H1 (cell line): ENCODE measurements at regions not wholly inside any gene's neighbourhood (a gene's known extent, or its start where the extent isn't known, plus 50 kb on each side); places are given as distances from the start of the nearest gene placed in this dataset.

ENCODE experiments used
- EGR1 ChIP-seq: IDR thresholded peaks from 2 replicates; pipeline ENCODE4 v1.6.1; 2011; ENCODE audit warnings: low read depth, low read length, borderline replicate concordance
- FOSL1 ChIP-seq: IDR thresholded peaks from 2 replicates; pipeline ENCODE4 v1.6.1; 2011; ENCODE audit warnings: mild to moderate bottlenecking, low read depth, low read length, moderate library complexity; ENCODE audit not compliant: insufficient read depth
- SIX5 ChIP-seq: IDR thresholded peaks from 2 replicates; pipeline ENCODE4 v1.6.1; 2011; ENCODE audit warnings: mild to moderate bottlenecking, low read depth, low read length
- SP1 ChIP-seq: IDR thresholded peaks from 2 replicates; pipeline ENCODE4 v1.6.1; 2011; ENCODE audit warnings: low read depth, low read length
- TCF12 ChIP-seq: IDR thresholded peaks from 2 replicates; pipeline ENCODE4 v1.6.1; 2011; ENCODE audit warnings: low read depth, mild to moderate bottlenecking, low read length
- TF ChIP-seq, protein P1 (sequence below): fragments of 300-600 bp; sonication (generic); IDR thresholded peaks from 2 replicates; pipeline ENCODE4 v1.7.1; 2012; ENCODE audit warnings: low read length, moderate library complexity, mild to moderate bottlenecking, inconsistent platforms; ENCODE audit not compliant: insufficient replicate concordance
- TF ChIP-seq, protein P2 (sequence below): IDR thresholded peaks from 2 replicates; pipeline ENCODE4 v1.6.1; 2012; ENCODE audit warnings: low read length, inconsistent platforms
- TF ChIP-seq, protein P3 (sequence below), 3 experiments: IDR thresholded peaks; 1 replicate in 2 of 3; 2 replicates in 1 of 3; pipeline versions ENCODE4 v1.5.1 to v1.6.1; 2011; ENCODE audit warnings: low read length in 3 of 3, mild to moderate bottlenecking in 3 of 3, inconsistent platforms in 2 of 3, low read depth in 1 of 3, moderate library complexity in 1 of 3; ENCODE audit not compliant: insufficient read depth in 1 of 3; ENCODE audit errors: control extremely low read depth in 1 of 3

DNA sequence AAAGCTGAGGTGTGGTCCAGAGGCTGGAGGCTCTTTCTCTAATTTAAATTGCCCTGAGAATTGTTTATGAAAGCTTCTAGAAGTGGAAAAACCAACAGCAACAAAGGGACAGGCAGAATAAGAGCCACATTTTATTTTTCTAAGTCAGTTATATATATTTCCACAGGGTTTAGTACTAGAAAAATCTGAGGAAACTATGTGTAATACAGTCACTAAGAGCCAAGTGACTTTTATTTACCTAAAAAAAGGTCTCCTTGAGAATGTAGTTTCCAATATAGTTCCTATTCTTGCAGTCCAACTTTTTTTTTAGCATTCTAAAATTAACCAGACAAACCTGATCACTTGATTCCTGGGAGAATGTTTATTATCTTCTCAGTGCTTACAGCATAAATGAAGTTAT, 296.6 kb upstream of the MYOCD start (continued):
- TF ChIP-seq, protein P1, sequence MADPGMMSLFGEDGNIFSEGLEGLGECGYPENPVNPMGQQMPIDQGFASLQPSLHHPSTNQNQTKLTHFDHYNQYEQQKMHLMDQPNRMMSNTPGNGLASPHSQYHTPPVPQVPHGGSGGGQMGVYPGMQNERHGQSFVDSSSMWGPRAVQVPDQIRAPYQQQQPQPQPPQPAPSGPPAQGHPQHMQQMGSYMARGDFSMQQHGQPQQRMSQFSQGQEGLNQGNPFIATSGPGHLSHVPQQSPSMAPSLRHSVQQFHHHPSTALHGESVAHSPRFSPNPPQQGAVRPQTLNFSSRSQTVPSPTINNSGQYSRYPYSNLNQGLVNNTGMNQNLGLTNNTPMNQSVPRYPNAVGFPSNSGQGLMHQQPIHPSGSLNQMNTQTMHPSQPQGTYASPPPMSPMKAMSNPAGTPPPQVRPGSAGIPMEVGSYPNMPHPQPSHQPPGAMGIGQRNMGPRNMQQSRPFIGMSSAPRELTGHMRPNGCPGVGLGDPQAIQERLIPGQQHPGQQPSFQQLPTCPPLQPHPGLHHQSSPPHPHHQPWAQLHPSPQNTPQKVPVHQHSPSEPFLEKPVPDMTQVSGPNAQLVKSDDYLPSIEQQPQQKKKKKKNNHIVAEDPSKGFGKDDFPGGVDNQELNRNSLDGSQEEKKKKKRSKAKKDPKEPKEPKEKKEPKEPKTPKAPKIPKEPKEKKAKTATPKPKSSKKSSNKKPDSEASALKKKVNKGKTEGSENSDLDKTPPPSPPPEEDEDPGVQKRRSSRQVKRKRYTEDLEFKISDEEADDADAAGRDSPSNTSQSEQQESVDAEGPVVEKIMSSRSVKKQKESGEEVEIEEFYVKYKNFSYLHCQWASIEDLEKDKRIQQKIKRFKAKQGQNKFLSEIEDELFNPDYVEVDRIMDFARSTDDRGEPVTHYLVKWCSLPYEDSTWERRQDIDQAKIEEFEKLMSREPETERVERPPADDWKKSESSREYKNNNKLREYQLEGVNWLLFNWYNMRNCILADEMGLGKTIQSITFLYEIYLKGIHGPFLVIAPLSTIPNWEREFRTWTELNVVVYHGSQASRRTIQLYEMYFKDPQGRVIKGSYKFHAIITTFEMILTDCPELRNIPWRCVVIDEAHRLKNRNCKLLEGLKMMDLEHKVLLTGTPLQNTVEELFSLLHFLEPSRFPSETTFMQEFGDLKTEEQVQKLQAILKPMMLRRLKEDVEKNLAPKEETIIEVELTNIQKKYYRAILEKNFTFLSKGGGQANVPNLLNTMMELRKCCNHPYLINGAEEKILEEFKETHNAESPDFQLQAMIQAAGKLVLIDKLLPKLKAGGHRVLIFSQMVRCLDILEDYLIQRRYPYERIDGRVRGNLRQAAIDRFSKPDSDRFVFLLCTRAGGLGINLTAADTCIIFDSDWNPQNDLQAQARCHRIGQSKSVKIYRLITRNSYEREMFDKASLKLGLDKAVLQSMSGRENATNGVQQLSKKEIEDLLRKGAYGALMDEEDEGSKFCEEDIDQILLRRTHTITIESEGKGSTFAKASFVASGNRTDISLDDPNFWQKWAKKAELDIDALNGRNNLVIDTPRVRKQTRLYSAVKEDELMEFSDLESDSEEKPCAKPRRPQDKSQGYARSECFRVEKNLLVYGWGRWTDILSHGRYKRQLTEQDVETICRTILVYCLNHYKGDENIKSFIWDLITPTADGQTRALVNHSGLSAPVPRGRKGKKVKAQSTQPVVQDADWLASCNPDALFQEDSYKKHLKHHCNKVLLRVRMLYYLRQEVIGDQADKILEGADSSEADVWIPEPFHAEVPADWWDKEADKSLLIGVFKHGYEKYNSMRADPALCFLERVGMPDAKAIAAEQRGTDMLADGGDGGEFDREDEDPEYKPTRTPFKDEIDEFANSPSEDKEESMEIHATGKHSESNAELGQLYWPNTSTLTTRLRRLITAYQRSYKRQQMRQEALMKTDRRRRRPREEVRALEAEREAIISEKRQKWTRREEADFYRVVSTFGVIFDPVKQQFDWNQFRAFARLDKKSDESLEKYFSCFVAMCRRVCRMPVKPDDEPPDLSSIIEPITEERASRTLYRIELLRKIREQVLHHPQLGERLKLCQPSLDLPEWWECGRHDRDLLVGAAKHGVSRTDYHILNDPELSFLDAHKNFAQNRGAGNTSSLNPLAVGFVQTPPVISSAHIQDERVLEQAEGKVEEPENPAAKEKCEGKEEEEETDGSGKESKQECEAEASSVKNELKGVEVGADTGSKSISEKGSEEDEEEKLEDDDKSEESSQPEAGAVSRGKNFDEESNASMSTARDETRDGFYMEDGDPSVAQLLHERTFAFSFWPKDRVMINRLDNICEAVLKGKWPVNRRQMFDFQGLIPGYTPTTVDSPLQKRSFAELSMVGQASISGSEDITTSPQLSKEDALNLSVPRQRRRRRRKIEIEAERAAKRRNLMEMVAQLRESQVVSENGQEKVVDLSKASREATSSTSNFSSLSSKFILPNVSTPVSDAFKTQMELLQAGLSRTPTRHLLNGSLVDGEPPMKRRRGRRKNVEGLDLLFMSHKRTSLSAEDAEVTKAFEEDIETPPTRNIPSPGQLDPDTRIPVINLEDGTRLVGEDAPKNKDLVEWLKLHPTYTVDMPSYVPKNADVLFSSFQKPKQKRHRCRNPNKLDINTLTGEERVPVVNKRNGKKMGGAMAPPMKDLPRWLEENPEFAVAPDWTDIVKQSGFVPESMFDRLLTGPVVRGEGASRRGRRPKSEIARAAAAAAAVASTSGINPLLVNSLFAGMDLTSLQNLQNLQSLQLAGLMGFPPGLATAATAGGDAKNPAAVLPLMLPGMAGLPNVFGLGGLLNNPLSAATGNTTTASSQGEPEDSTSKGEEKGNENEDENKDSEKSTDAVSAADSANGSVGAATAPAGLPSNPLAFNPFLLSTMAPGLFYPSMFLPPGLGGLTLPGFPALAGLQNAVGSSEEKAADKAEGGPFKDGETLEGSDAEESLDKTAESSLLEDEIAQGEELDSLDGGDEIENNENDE = no peak
- no peak for TF ChIP-seq FOSL1
- TF ChIP-seq, protein P2, sequence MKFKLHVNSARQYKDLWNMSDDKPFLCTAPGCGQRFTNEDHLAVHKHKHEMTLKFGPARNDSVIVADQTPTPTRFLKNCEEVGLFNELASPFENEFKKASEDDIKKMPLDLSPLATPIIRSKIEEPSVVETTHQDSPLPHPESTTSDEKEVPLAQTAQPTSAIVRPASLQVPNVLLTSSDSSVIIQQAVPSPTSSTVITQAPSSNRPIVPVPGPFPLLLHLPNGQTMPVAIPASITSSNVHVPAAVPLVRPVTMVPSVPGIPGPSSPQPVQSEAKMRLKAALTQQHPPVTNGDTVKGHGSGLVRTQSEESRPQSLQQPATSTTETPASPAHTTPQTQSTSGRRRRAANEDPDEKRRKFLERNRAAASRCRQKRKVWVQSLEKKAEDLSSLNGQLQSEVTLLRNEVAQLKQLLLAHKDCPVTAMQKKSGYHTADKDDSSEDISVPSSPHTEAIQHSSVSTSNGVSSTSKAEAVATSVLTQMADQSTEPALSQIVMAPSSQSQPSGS = no peak
- TF ChIP-seq EGR1 = no peak
- TF ChIP-seq SP1 = no peak
- TF ChIP-seq TCF12 = no peak
- no peak for TF ChIP-seq SIX5
- TF ChIP-seq, protein P3, sequence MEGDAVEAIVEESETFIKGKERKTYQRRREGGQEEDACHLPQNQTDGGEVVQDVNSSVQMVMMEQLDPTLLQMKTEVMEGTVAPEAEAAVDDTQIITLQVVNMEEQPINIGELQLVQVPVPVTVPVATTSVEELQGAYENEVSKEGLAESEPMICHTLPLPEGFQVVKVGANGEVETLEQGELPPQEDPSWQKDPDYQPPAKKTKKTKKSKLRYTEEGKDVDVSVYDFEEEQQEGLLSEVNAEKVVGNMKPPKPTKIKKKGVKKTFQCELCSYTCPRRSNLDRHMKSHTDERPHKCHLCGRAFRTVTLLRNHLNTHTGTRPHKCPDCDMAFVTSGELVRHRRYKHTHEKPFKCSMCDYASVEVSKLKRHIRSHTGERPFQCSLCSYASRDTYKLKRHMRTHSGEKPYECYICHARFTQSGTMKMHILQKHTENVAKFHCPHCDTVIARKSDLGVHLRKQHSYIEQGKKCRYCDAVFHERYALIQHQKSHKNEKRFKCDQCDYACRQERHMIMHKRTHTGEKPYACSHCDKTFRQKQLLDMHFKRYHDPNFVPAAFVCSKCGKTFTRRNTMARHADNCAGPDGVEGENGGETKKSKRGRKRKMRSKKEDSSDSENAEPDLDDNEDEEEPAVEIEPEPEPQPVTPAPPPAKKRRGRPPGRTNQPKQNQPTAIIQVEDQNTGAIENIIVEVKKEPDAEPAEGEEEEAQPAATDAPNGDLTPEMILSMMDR (IDR thresholded peaks at IDR 0.05; ENCODE audit: control extremely low read depth in 1 of 3, insufficient read depth in 1 of 3, low read depth in 1 of 3, low read length in 3 of 3) = no peak
